Stimulated activated CD8-positive, alpha-beta memory T cell treated with anti-CD3 and anti-CD28 coated beads, Interleukin-7, amount 100 ng/mL, for 1 hour (primary cell): ENCODE measurements at regions not wholly inside any gene's neighbourhood (a gene's known extent, or its start where the extent isn't known, plus 50 kb on each side); places are given as distances from the start of the nearest gene placed in this dataset.

Experiments used
- DNase-seq, 2 donors: peaks; one replicate each; pipeline ENCODE4 v3.0.0-alpha.2; 2020; ENCODE audit warnings: low read depth in 2 of 2

GRCh38 chr1:14524826-14525636, 73.5 kb upstream of the KAZN start:
- DNase-seq: no peak

GRCh38 chr1:14529475-14529874, 69.0 kb upstream of the KAZN start:
- no peak for DNase-seq

GRCh38 chr1:14531519-14531918, 67.0 kb upstream of the KAZN start:
- no peak for DNase-seq

- no peak for DNase-seq
Measured at GRCh38 chr1:14535619-14536355, 62.7 kb upstream of the KAZN start.

- DNase-seq: no peak
Measured at GRCh38 chr1:14538335-14538734, 60.1 kb upstream of the KAZN start.

- DNase-seq: no peak
Measured at GRCh38 chr1:14539309-14539708, 59.2 kb upstream of the KAZN start.

GRCh38 chr1:14539953-14540563, 58.4 kb upstream of the KAZN start:
- DNase-seq: no peak

- DNase-seq: no peak
Measured at GRCh38 chr1:14541348-14541747, 57.1 kb upstream of the KAZN start.

GRCh38 chr1:14543191-14543840, 55.2 kb upstream of the KAZN start:
- no peak for DNase-seq

- no peak for DNase-seq
Measured at GRCh38 chr1:14544319-14544718, 54.2 kb upstream of the KAZN start.

- no peak for DNase-seq
Measured at GRCh38 chr1:14545422-14546025, 53.0 kb upstream of the KAZN start.

- no peak for DNase-seq
Measured at GRCh38 chr1:14546416-14546815, 52.1 kb upstream of the KAZN start.
